PC-3 (cell line): ENCODE measurements at regions not wholly inside any gene's neighbourhood (a gene's known extent, or its start where the extent isn't known, plus 50 kb on each side); places are given as distances from the start of the nearest gene placed in this dataset.

Experiments
- ATAC-seq: fragments of 200-7000 bp; cut with Tn5 transposase; 2 replicates; pipeline ENCODE4 v1.9.1; 2020; ENCODE audit warnings: mild to moderate bottlenecking, moderate library complexity
- BruUV-seq: library from RNA; stranded (reverse); fragments of 400-500 nt; replicated peaks from 2 replicates; lab custom pipeline; 2021; lab: Mats Ljungman, UMichigan
- CTCF ChIA-PET: fragments of 300-600 bp; sonication (Branson Sonifier 250); formaldehyde crosslinking; loops from one replicate; lab custom pipeline; 2022; ENCODE audit warnings: antibody characterized with exemption; lab: Charles Lee
- POLR2A ChIA-PET: fragments of 300-600 bp; sonication (Branson Sonifier 250); formaldehyde crosslinking; loops from one replicate; lab custom pipeline; 2022; ENCODE audit warnings: antibody characterized with exemption; ENCODE audit not compliant: unreplicated experiment; lab: Charles Lee
- DNase-seq: peaks from one replicate; pipeline ENCODE4 v3.0.0-alpha.2; 2015
- H2AFZ ChIP-seq: fragments of 300-600 bp; sonication (generic); 2 replicates; pipeline ENCODE4 v1.6.0; 2016; ENCODE audit warnings: antibody characterized with exemption, low read length
- H3F3A ChIP-seq: fragments of 300-600 bp; sonication (generic); one replicate; pipeline ENCODE4 v1.6.0; 2017; ENCODE audit warnings: antibody characterized with exemption, low read length, control low read depth, mild to moderate bottlenecking; ENCODE audit not compliant: unreplicated experiment
- H3K27ac ChIP-seq: fragments of 300-600 bp; sonication (generic); 2 replicates; pipeline ENCODE4 v1.5.1; 2016; ENCODE audit warnings: mild to moderate bottlenecking, low read length
- H3K27me3 ChIP-seq: fragments of 300-600 bp; sonication (generic); 2 replicates; pipeline ENCODE4 v1.6.1; 2016; ENCODE audit warnings: low read length, mixed read lengths
- H3K36me3 ChIP-seq: fragments of 300-600 bp; sonication (generic); 2 replicates; pipeline ENCODE4 v1.6.1; 2016; ENCODE audit warnings: low read depth, mixed run types, low read length, mixed read lengths
- H3K4me1 ChIP-seq: fragments of 300-600 bp; sonication (generic); 2 replicates; pipeline ENCODE4 v1.5.1; 2016; ENCODE audit warnings: low read length; ENCODE audit not compliant: insufficient read depth
- H3K4me2 ChIP-seq: fragments of 300-600 bp; sonication (generic); 2 replicates; pipeline ENCODE4 v1.6.0; 2016; ENCODE audit warnings: low read length
- H3K4me3 ChIP-seq: fragments of 300-600 bp; sonication (generic); 2 replicates; pipeline ENCODE4 v1.5.1; 2016; ENCODE audit warnings: mild to moderate bottlenecking, low read length, mixed read lengths
- H3K79me2 ChIP-seq: fragments of 300-600 bp; sonication (generic); 2 replicates; pipeline ENCODE4 v1.6.1; 2017; ENCODE audit warnings: low read length, mixed read lengths
- H3K9ac ChIP-seq: fragments of 300-600 bp; sonication (generic); 2 replicates; pipeline ENCODE4 v1.6.0; 2016; ENCODE audit warnings: mild to moderate bottlenecking, low read length
- H3K9me2 ChIP-seq: fragments of 300-600 bp; sonication (generic); replicated peaks from 2 replicates; pipeline ENCODE4 v1.6.1; 2016; ENCODE audit warnings: mixed run types, low read length, mixed read lengths
- H3K9me3 ChIP-seq: fragments of 300-600 bp; sonication (generic); 2 replicates; pipeline ENCODE4 v1.6.1; 2016; ENCODE audit warnings: low read length, mixed read lengths
- H4K20me1 ChIP-seq: fragments of 300-600 bp; sonication (generic); 2 replicates; pipeline ENCODE4 v1.6.1; 2016; ENCODE audit warnings: low read length, mixed read lengths
- EZH2 ChIP-seq: fragments of 300-600 bp; sonication (generic); IDR thresholded peaks from one replicate; pipeline ENCODE4 v1.6.1; 2017; ENCODE audit warnings: antibody characterized with exemption, mild to moderate bottlenecking, low read length; ENCODE audit not compliant: unreplicated experiment
- EZH2phosphoT487 ChIP-seq: fragments of 300-600 bp; sonication (generic); IDR thresholded peaks from 2 replicates; pipeline ENCODE4 v1.6.1; 2018; ENCODE audit warnings: mild to moderate bottlenecking, antibody characterized with exemption, low read length, borderline replicate concordance
- intact Hi-C: fragments of 100-400 bp; cut with micrococcal nuclease; formaldehyde crosslinking; loops from 2 replicates; pipeline ENCODE4 v1.9.0; 2023
- TF ChIP-seq, protein P1 (sequence below): fragments of 300-600 bp; sonication (generic); conservative IDR thresholded peaks from 2 replicates; pipeline ENCODE4 v1.5.1; 2017; ENCODE audit warnings: antibody characterized with exemption, low read depth, mild to moderate bottlenecking, low read length

DNA sequence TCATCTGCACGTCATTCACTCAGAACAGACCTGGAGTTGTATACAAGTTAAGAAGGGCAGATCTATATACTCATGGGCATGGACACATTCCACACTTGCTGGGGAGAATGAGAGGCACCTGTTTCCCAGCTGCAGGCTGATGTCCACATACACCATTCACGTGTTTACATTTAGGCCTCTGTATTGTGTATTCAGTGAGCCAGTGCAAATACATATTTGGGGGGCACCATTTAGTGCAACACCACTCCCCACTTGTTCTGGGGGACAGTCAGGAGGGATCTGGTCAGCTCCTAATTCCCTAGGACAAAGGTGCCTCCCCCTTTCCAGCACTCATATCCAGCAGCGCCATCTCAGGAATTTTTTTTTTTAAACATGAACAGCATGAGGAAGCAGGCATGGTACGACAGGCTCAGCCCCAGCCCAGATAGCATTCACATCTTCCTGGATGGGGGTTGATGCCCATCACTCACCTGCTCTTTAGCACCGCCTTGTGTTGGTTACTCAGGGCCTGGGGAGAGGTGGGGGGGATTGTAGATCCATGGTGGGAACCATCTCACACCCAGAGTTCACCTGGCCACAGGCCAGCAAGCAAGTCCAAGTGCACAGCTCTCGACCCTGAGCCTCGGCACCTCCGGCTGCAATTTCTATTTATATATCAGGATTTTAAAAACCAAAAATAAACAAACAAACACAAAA is 56.9 kb upstream of the ZNF254 start:
- Histone ChIP-seq H3K9ac (no peak overlapping the region), H3F3A (no peaks in the 10 kb centered on the region), H3K79me2 (peaks cover 16% of the 10 kb centered on the region), H3K9me2 (no peaks in the 10 kb centered on the region), H3K4me1 (no peaks in the 10 kb centered on the region; the same call in 1 of the 2 replicates), H3K27ac (no peak overlapping the region), H4K20me1 (0 out of 2 replicates have a peak, but pooled peaks cover 5% of the 10 kb centered on the region), H3K4me3 (no peak overlapping the region), H3K4me2 (no peak overlapping the region), H3K9me3 (no peaks in the 10 kb centered on the region), H3K27me3 (no peaks in the 10 kb centered on the region), H3K36me3 (no peaks in the 10 kb centered on the region), H2AFZ (no peak overlapping the region)
- DNase-seq (no peak), ATAC-seq (no peak)
- intact Hi-C loops = loop anchor here (5.0 kb wide), 3 partner anchors 73 to 343 kb away; partner anchors contain the start of gene ZNF675
- POLR2A ChIA-PET = no interaction called here
- BruUV-seq = no TSS peak
- CTCF ChIA-PET = no interaction called here
- TF ChIP-seq, protein P1, sequence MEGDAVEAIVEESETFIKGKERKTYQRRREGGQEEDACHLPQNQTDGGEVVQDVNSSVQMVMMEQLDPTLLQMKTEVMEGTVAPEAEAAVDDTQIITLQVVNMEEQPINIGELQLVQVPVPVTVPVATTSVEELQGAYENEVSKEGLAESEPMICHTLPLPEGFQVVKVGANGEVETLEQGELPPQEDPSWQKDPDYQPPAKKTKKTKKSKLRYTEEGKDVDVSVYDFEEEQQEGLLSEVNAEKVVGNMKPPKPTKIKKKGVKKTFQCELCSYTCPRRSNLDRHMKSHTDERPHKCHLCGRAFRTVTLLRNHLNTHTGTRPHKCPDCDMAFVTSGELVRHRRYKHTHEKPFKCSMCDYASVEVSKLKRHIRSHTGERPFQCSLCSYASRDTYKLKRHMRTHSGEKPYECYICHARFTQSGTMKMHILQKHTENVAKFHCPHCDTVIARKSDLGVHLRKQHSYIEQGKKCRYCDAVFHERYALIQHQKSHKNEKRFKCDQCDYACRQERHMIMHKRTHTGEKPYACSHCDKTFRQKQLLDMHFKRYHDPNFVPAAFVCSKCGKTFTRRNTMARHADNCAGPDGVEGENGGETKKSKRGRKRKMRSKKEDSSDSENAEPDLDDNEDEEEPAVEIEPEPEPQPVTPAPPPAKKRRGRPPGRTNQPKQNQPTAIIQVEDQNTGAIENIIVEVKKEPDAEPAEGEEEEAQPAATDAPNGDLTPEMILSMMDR = no peak
- TF ChIP-seq EZH2phosphoT487 (no peak), EZH2 (no peak)

DNA sequence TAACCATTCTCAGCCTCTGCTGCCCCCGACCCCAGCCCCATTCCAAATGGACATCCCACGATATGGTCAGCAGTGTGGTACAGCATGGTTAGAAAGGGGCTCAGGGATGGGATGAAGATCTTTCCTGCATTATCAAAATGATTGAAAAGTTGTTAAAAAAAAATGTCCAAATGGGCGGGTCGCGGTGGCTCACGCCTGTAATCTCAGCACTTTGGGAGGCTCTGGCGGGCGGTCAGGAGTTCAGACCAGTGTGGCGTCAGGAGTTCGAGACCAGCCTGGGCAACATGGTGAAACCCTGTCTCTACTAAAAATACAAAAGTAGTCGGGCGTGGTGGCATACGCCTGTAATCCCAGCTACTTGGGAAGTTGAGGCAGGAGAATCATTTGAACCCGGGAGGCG is 54.3 kb upstream of the ZNF254 start:
- TSS peak; percentile 58 for BruUV-seq
- Histone ChIP-seq H2AFZ (peak overlapping the region; percentile 74; the same call in 1 of the 2 replicates), H3K4me3 (peak overlapping the region; percentile 56), H3K36me3 (peaks cover 11% of the 10 kb centered on the region), H3K27me3 (no peaks in the 10 kb centered on the region), H3K4me1 (no peaks in the 10 kb centered on the region; the same call in 1 of the 2 replicates), H3F3A (no peaks in the 10 kb centered on the region), H3K9me3 (no peaks in the 10 kb centered on the region), H4K20me1 (0 out of 2 replicates have a peak, but pooled peaks cover 10% of the 10 kb centered on the region), H3K4me2 (peak overlapping the region; percentile 79), H3K9me2 (no peaks in the 10 kb centered on the region), H3K79me2 (peaks cover 41% of the 10 kb centered on the region), H3K27ac (no peak overlapping the region), H3K9ac (no peak overlapping the region)
- intact Hi-C loops = loop anchor here (1.0 to 5.0 kb wide), 4 partner anchors 22 to 345 kb away; partner anchors contain the start of gene ZNF675
- ChIA-PET POLR2A (interaction anchor here (0.6 kb wide), 2 partner anchors 22 to 606 kb away, joined by 4 to 5 read pairs; no protein-coding TSS in a partner anchor), CTCF (no interaction called here)
- ATAC-seq (no peak), DNase-seq (no peak)
- no peak for TF ChIP-seq EZH2
- TF ChIP-seq, protein P1 = no peak
- no peak for TF ChIP-seq EZH2phosphoT487
